Activated naive CD4-positive, alpha-beta T cell treated with anti-CD3 and anti-CD28 coated beads, Interleukin-2, amount 50 U/mL, for 16 hours (primary cell): ENCODE measurements at regions not wholly inside any gene's neighbourhood (a gene's known extent, or its start where the extent isn't known, plus 50 kb on each side); places are given as distances from the start of the nearest gene placed in this dataset.

Source experiments
- DNase-seq: peaks from one replicate; pipeline ENCODE4 v3.0.0-alpha.2; 2020

DNA sequence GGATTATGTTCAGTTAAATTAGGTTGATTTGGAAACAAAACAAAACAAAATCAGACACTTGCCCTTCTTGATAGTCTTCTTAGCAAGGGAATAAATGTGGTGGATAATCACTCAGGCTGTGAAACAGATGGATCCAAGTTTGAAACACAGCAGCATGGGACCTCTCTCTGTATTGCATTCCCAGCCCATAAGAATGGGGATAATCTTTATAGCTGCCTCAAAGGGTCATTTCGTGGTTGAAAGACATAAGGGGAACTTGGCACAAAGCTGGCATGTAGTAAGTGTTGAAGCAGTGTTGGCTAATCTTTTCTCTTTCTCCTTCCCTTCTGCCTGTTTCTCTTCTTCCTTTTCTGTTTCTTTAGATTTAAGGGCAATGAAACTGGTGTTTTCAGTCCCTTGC lies 333.9 kb upstream of the TLE4 start:
- no peak for DNase-seq

DNA sequence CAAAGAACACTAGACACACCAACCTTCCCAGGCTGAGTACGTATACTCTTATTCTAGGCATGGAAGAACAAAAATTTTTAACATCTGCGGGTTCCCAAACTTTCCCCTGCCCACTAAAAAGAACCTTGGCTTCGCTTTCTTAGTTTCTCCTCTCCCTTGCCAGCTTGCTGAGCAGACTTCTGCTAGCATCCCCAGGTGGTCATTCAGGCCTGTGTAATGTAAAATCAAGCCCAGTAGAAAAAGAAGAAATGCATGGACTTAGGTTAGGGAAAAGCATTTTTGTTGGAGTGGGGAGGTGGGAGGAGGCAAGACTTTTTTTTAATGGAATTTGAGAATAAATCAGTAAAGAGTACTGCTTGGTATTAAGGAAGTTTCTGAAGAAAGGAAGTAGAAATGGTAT lies 331.0 kb upstream of the TLE4 start:
- no peak for DNase-seq

DNA sequence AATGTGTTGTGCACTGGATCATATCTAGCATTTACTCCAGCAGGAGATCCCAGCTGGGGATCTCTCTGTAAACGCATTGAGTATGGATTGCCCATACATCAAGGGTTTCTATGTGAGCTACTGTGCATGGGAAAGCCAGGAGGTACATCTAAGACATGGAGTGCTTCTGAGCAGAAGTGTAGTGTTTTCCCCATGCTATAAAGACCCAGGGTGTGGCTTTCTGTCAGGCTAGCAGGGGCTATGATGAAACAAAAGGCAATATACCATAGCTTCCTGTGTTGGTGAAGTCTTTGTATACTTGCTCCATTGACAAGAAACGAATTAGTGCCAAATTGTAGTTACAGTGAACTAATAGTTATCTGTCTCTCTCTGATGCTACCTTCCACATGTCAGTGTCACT lies 329.3 kb upstream of the TLE4 start:
- no peak for DNase-seq

GRCh38 chr9:79246170-79246569 lies 325.6 kb upstream of the TLE4 start:
- no peak for DNase-seq

DNA sequence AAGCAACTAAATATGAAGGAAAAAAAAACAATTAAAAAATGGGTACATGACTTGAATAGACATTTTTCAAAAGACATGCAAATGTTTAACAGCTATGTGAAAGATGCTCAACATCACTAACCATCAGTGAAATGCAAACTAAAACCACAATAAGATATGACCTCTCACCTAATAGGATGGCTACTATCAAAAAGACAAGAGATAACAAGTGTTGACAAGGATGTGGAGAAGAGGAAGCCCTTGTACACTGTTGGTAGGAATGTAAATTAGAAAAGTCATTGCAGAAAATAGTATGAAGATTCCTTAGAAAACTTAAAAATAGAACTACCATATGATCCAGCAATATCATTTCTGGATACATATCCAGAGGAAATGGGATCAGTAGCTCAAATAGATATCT lies 324.7 kb upstream of the TLE4 start:
- no peak for DNase-seq

- DNase-seq = no peak
Observed at GRCh38 chr9:79250806-79251205, 321.0 kb upstream of the TLE4 start.

DNA sequence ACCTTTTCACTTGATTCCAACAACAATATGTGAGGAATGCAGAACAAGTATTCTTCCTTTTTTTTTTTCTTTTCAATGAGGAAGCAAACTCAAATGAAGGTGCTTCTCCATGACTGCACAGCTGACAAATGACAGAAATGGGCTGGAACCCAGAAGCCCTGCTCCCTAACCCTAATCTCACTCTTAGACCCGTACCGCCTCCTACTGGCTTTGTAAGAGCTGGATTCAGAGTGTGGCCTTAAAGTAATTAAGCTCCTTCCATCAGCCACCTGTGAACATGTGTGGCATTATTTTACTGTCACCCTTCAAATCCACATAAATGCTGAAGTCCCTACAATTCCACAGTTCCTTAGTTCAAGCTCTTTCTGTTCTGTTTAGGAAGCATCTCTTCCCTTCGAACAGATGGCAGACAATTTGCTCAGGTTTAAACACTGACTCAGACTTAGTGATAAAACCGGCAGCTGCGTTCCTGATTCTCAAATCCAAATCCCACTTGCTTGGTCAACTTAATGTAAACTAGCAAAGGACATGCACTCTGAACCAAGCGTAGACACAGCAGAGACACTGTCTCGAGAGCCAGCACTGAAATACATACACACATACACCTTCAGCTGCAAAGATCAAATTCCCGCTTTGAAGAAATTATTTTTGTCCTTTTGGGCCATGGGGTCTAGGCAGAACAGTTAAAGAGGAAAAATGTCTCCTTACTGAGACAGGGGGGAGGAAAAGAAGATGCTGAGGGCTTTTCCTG lies 316.7 kb upstream of the TLE4 start:
- no peak for DNase-seq

DNA sequence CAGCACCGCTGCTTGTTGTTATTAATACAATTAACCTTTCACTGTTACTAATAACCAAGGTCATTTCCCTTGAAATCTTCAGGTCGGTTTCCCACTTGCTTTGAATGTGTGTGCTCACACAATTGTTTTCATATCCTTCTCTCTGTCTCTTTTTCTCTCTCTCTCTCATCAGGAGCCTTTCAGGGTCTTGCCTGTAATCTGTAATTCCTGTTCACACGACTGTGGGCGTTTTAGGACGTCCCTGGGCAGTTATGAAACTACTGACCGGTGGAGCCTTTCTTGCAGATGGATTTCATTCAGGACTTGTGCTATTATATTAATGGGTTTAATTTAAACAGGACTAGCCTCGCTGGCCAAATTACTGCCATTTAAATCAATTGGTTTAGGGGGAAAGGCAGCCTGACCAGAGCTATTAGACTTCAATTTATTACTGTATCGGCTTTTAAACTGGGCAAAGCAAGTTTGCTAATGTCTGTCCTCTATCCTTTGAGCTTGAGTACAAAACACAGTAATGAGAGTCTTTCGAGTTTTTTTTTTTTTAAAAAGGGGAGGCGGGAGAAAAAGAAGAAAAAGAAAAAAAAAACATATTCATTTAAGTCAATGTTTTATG lies 316.0 kb upstream of the TLE4 start:
- DNase-seq = no peak

DNA sequence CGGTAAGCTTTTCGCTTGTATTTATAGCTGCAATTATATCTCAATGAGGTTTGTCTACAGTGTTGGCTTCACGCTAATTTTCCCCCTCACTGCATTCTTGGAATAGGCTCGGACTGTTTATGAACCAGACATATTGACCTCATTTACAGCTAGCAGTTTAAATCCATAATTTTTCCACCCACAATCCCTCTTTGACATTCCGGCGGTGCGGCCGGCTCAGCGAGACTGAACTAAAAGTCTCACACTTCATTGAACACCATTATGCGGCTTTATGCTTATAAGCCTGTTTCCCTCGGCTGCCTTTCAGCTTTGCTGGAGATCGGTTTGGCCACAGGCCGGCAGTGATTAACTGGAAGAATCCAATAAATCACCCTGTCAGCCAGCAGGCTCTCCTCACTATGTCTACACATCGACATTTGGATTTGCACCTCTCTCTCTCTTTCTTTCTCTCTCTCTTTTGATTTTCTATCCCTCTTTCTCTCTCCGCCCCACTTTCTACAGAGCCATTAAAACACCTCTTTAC lies 315.0 kb upstream of the TLE4 start:
- no peak for DNase-seq

- no peak for DNase-seq
Observed at GRCh38 chr9:79257228-79257781, 314.5 kb upstream of the TLE4 start.

DNA sequence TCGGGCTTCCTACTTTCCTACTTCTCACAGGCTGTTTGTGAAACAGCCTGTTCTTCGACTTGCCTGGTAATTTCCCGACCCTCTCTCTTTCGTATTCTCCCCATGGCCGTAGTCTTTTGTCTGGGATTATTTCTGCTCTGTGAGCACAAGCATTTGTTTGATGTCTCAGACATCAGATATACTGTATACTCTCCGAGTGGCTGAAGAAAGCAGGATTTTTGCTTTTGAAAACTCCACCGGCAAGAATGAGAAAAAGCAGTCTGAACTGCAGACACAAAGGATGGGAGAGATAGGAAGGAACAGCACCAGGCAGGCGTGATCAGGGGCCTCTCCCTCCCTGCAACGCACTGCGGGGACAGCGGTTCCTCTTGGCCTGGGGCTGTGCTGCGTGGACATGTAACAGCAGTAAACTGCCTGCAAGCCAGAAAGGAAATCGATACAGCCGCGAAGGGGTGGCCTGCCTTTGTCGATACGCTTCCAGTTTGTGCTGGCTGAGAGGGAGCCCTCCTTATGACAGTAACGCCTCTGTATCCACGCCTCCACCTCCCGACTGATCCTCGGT lies 313.9 kb upstream of the TLE4 start:
- DNase-seq = no peak

DNA sequence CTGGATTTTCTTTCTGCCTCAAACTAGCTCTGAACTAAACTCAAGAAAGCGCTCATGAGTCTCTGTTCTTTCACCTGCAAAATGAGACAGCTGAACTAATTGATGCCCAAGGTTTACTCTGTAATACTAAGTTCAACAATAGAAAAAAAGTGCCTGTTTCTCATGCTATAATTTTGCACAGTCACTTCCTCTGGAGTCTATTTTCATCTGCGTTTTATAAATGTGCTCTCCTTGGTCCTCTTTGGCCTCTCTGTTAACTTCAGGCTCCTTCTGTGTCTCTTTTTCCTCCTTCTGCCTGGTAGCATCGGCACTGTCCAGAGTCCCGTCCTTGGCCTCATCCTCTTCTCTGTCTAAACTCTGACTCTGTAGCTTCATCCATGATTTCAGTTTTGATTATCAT lies 311.9 kb upstream of the TLE4 start:
- no peak for DNase-seq

DNA sequence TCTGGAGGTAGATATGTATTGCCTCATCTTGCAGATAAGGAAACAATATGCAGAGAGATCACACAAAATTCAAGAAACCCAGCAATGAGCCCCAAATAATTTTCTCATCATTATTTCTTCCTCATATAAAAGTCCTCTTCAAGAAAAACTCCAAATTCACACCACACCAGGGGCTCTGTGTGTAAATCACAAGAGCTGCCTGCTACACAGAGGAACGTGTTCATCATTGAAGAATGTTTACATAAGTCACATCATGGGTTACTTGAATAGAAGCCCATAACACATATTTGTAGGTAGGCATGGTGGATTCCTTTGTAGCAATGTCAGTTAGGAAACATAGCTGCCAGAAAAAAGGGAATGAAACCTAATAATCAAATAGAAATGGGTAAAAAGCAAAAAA lies 308.1 kb upstream of the TLE4 start:
- DNase-seq = no peak

GRCh38 chr9:79264041-79264440 lies 307.7 kb upstream of the TLE4 start:
- no peak for DNase-seq

- no peak for DNase-seq
Observed at GRCh38 chr9:79264511-79265355, 307.0 kb upstream of the TLE4 start.

GRCh38 chr9:79266986-79267385 lies 304.8 kb upstream of the TLE4 start:
- no peak for DNase-seq

DNA sequence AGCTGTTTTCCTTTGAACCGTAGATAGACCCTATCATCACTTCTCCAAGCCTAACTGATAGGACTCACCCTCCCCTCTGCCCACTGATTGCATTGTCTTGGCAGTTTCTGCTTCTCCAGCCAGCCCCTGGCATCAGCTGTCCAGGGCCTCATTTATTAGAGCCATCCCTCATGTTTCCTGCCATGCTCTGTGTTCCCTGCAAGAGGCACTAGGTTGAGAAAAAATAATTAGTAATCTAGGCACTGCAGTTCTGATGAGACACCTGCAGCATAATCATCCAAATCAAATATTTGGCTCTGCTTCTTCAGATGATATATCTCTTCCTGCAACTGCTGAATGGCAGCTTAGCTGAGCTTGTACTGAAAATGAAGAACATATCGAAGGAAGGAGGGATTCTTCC lies 303.0 kb upstream of the TLE4 start:
- DNase-seq = no peak

GRCh38 chr9:79273311-79273710 lies 298.5 kb upstream of the TLE4 start:
- DNase-seq = no peak

- DNase-seq = no peak
Observed at GRCh38 chr9:79279356-79279755, 292.4 kb upstream of the TLE4 start.

GRCh38 chr9:79280691-79281090 lies 291.1 kb upstream of the TLE4 start:
- DNase-seq = no peak

DNA sequence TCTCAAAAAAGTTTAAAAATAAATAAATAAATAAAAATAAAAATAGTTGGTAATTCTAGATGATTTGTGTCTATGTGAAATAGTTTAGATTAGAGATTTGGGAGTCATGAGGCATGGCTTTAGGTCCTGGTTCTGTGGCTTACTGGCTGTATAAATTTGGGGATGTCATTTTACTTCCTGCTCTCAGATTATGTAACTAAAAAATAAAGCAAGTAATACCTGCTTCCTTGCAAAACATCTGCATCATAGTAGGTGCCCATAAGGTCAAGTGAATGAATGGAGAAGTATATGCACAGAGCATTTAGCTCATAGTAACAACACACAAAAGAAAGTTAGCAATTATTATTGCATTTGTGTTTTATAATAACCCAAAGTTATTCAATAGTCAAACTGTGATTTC lies 287.7 kb upstream of the TLE4 start:
- DNase-seq = no peak

DNA sequence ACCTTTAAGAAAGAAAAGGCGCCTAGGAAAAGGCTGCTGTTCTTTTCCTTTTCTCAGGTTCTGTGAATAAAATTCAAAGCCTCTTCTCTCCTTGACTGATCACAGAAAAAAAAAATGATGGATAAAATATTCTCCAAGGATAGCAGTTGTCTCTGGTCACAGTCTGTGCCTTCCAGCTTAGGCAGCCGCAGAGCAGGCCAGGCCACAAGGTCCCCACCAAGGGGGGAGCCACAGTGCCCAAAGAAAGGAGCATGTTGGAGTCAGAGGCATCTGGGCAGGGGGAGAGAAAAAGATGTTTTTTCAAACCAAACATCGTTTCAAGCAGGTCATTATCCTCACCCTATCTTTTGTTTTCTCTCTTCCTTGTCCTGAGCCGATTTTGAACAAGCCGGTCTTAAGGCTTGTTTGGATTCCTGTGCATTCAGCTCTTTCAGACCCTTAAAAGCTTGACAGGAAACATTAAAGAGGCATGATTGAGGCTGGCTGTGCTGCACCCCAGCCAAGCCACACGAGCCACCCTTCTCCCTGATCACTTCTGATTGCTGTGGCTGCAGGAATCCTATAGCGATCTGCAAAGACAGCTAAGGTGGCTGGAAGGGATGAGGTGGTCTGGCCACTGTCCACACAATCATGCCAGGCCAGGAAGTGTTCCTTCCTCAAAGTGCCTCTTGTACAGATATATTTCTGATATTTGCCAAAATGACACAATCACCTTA lies 284.6 kb upstream of the TLE4 start:
- DNase-seq = no peak
